NCI-H1105 (cell line): ENCODE measurements at regions not wholly inside any gene's neighbourhood (a gene's known extent, or its start where the extent isn't known, plus 50 kb on each side); places are given as distances from the start of the nearest gene placed in this dataset.
"Not testable (repeated sequence)": the region's sequence is repeated elsewhere in the genome, so short reads cannot be mapped to it uniquely, and the experiment has no call there.

Source experiments
- DNase-seq: peaks from one replicate; lab custom pipeline; 2025; lab: John Stamatoyannopoulos, UW

GRCh38 chr14:104481323-104481722 lies 98.2 kb upstream of the C14orf180 start:
- DNase-seq = no peak

GRCh38 chr14:104482017-104482416 lies 97.5 kb upstream of the C14orf180 start:
- not testable (repeated sequence) for DNase-seq

GRCh38 chr14:104486222-104486923 lies 93.2 kb upstream of the C14orf180 start:
- DNase-seq = no peak

- no peak for DNase-seq
Observed at GRCh38 chr14:104494483-104494882, 85.1 kb upstream of the C14orf180 start.

GRCh38 chr14:104496095-104496494 lies 83.5 kb upstream of the C14orf180 start:
- DNase-seq = no peak

- no peak for DNase-seq
Observed at GRCh38 chr14:104499784-104500760, 79.5 kb upstream of the C14orf180 start.

GRCh38 chr14:104502060-104502459 lies 77.5 kb upstream of the C14orf180 start:
- no peak for DNase-seq

- DNase-seq = no peak
Observed at GRCh38 chr14:104503691-104504090, 75.9 kb upstream of the C14orf180 start.

GRCh38 chr14:104504172-104504735 lies 75.3 kb upstream of the C14orf180 start:
- DNase-seq = no peak

- no peak for DNase-seq
Observed at GRCh38 chr14:104505085-104506074, 74.2 kb upstream of the C14orf180 start.

- DNase-seq = no peak
Observed at GRCh38 chr14:104506461-104507253, 72.9 kb upstream of the C14orf180 start.

GRCh38 chr14:104507443-104507842 lies 72.1 kb upstream of the C14orf180 start:
- no peak for DNase-seq

GRCh38 chr14:104509673-104510072 lies 69.9 kb upstream of the C14orf180 start:
- DNase-seq = no peak

GRCh38 chr14:104510216-104510615 lies 69.3 kb upstream of the C14orf180 start:
- DNase-seq = no peak

GRCh38 chr14:104510794-104511611 lies 68.6 kb upstream of the C14orf180 start:
- DNase-seq = no peak

- no peak for DNase-seq
Observed at GRCh38 chr14:104512061-104512460, 67.5 kb upstream of the C14orf180 start.

GRCh38 chr14:104512771-104513640 lies 66.6 kb upstream of the C14orf180 start:
- no peak for DNase-seq

- no peak for DNase-seq
Observed at GRCh38 chr14:104513641-104514046, 65.9 kb upstream of the C14orf180 start.
